ENCODE measurements at regions not wholly inside any gene's neighbourhood (a gene's known extent, or its start where the extent isn't known, plus 50 kb on each side); places are given as distances from the start of the nearest gene placed in this dataset.

DNA sequence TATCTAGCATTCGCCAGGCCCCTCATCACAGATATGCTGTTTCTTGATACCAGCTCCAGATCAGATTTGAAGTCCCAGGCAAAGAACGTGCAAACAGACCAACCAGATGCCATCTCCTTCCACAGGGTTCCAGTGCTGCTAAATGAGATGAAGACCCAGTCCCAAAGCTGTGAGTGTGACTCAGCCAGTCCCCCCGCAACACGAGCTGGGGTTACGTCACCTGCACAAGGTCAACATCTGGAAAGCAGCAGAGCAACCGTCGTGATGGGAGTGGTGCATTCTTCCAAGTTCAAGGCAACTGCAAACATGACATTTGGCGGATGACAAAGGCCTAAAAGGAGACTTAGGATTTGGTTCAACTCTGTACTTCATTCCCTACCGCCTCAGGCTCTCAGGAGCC, 69.6 kb upstream of the TIAM1 start:
- Mint-ChIP-seq H3K4me3 (no peak overlapping the region), H3K27ac (no peak overlapping the region), H3K36me3 (ENCODE audit: low read depth) (no peaks in the 10 kb centered on the region), H3K27me3 (no peaks in the 10 kb centered on the region), H3K4me1 (peaks cover 2% of the 10 kb centered on the region)
- H3K9me3 ChIP-seq (ENCODE audit: control insufficient read depth, low read length, poor library complexity, severe bottlenecking) = no peaks in the 10 kb centered on the region
- ATAC-seq (no peak), DNase-seq (no peak)

DNA sequence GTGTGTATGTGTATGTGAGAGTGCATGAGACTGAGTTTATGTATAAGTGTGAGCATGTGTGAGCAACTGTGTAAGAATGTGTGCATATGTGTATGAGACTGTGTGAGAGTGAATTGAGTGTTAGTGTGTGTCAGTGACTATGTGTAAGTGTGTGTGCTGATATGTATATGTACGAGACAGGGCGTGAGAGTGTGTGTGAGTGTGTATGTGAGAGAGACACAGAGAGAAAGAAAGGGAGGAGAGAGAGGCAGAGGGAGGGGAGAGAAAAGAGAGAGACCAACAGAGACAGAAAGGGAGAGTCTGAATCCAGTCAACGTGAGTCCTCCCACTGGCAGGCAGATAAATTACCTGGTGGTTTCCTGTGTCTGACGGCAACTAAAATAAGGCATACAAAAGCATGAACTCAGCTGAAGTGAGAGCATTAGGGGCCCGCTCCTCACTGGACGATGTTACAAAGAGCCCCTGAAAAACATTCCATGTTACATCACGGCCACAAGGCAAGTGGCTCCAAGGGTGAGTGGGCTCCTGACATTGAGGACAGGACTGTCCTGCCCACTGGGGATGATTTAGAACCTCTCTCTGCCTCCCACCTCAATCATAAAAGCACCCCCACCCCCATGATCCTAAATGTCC, 66.6 kb upstream of the TIAM1 start:
- Mint-ChIP-seq H3K27ac (no peak overlapping the region), H3K4me1 (peaks cover 2% of the 10 kb centered on the region), H3K36me3 (ENCODE audit: low read depth) (no peaks in the 10 kb centered on the region), H3K27me3 (no peaks in the 10 kb centered on the region), H3K4me3 (no peak overlapping the region)
- ATAC-seq = peak; percentile 72
- no peak for DNase-seq
- H3K9me3 ChIP-seq (ENCODE audit: control insufficient read depth, low read length, poor library complexity, severe bottlenecking) = no peaks in the 10 kb centered on the region

DNA sequence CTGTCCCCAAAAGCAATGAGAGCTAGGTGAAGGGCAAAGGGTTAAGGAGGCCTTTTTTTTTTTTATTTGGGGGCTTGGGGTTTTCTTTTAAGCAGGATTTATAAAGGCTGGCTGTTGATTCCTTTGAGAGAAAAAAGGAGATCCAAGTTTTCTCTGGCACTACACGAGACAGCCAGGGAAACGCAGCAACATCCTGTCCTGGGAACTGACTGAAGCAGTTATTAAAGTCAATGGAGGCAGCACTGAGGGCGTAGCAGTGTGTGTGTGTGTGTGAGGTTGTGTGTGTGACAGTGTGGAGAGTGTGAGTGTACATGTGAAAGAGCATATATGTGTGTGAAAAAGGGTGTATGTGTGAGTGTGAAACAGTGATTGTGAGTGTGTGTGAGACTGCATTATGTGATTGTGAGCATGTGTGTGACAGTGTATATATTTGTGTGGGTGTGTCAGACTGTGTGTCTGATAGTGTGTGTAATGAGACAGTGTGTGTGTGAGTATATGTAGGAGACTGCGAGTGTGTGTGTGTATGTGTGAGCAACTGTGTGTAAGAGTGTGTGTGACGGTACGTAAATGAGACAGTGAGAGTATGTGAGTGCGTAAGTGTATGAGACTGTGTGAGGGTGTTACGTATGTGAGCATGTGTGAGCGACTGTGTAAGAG, 65.9 kb upstream of the TIAM1 start:
- no peak overlapping the region for H3K4me3 Mint-ChIP-seq
- no peak overlapping the region for H3K27ac Mint-ChIP-seq
- no peaks in the 10 kb centered on the region for H3K36me3 Mint-ChIP-seq (ENCODE audit: low read depth)
- DNase-seq (no peak), ATAC-seq (no peak)
- no peaks in the 10 kb centered on the region for H3K27me3 Mint-ChIP-seq
- H3K4me1 Mint-ChIP-seq = peaks cover 2% of the 10 kb centered on the region
- H3K9me3 ChIP-seq (ENCODE audit: control insufficient read depth, low read length, poor library complexity, severe bottlenecking) = no peaks in the 10 kb centered on the region

DNA sequence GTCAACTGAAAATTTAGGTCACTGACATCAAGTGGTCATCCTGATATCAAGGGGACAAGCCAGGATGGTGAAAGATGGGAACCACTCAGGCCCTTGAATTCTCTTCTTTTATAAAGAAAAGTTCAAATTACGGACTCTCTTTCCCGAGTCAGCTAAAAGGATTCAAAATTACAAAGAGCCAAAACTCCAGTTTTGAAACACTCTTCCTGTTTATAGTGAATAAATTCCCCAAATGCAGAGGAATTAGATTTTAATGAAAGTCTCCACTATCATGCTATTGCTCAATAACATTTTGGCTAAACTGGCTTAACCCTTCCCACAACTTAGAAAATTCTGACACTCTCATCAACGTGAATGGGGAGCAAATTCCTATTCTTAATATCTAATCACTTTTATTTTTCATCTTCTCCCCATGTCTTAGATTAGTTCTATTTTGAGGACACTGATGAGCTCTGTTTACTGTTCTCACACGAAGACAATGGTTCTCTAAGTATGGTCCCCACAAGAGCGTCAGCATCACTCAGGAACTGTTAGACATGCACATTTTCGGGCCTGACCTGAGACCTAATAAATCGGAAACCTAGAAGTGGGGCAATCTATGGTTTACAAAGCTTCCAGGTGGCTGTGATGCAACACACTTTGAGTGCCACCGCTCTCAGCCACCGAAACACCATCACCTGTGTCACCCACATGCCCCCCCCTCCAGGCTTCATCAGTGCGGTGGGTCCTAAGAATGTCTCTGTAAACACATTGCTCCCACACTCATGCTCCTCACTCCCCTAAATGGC, 64.4 kb upstream of the TIAM1 start:
- H3K9me3 ChIP-seq (ENCODE audit: control insufficient read depth, low read length, poor library complexity, severe bottlenecking) = no peaks in the 10 kb centered on the region
- Mint-ChIP-seq H3K36me3 (ENCODE audit: low read depth) (no peaks in the 10 kb centered on the region), H3K4me1 (peaks cover 2% of the 10 kb centered on the region), H3K27me3 (no peaks in the 10 kb centered on the region), H3K4me3 (no peak overlapping the region), H3K27ac (peak overlapping the region; percentile 80)
- no peak for DNase-seq
- no peak for ATAC-seq

DNA sequence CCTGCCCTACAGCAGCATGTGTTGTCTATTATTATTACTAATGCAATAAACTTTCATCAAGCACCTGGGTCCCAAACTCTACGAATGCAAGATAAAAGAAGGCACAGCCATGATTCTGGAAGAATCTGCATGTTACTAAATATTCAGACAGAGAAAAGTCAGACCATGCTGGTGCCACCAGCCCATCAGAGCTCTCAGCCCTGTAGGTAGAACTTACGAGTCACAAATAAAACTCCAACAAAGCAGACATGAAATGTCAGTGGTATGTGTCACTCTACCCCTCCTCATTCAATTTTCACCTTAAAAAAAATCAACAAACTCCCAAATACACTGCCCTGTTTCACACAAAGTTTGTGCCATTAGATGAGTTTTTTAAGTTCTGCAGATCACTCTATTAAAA, 62.4 kb upstream of the TIAM1 start:
- Mint-ChIP-seq H3K4me1 (peaks cover 2% of the 10 kb centered on the region), H3K4me3 (no peak overlapping the region), H3K27ac (no peak overlapping the region), H3K36me3 (ENCODE audit: low read depth) (peaks cover 2% of the 10 kb centered on the region), H3K27me3 (no peaks in the 10 kb centered on the region)
- H3K9me3 ChIP-seq (ENCODE audit: control insufficient read depth, low read length, poor library complexity, severe bottlenecking) = no peaks in the 10 kb centered on the region
- ATAC-seq (no peak), DNase-seq (no peak)

DNA sequence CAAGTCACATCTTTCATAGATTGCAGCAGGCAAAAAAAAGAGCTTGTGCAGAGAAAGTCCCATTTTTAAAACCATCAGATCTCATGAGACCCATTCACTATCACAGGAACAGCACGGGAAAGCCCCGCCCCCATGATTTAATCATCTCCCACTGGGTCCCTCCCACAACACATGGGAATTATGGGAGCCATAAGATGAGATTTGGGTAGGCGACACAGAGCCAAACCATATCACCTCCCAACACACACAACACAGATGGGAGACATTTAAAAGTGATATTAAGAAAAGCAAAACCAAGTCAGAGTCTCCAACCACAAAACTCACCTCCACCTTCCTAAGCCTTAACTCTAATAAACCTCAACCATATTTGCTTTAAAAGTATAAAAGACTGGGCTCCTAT, 61.5 kb upstream of the TIAM1 start:
- peaks cover 2% of the 10 kb centered on the region for H3K4me1 Mint-ChIP-seq

DNA sequence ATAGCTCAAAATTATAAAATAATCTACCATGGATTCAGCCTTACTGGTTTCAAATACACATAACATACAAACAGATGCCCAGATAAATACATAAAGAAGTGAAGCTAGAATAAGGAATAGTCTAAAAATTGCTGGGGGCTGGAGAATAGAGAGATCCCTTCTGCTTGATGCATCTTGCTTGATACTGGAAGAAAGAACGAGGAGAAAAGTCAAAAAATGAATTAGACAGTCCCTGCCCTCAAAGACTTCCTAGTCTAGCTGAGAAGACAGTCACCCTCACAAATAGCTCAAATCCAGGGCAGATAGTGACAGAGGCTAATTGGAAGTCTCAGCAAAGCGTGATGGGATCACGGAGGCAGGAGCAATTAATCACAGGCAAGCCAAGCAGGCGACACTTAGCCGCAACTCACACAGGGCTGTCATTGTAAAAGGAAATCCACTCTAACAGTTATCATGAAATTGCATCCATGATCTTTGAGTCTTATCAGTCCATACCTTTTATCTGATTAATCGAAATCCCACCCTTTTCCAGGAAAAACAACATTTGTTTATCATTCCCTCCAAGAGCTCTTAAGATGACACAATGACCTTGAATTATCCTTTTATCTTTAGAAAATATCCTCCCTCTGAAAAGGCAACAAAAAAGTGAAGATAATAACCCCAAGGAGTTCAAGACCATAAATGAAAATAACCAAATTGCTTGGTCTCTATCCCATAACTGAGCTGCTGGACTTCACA, 59.7 kb upstream of the TIAM1 start:
- H3K4me1 Mint-ChIP-seq = peaks cover 8% of the 10 kb centered on the region
- no peak overlapping the region for H3K4me3 Mint-ChIP-seq
- H3K36me3 Mint-ChIP-seq (ENCODE audit: low read depth) = peaks cover 2% of the 10 kb centered on the region
- H3K27ac Mint-ChIP-seq = no peak overlapping the region
- ATAC-seq (no peak), DNase-seq (no peak)
- H3K9me3 ChIP-seq (ENCODE audit: control insufficient read depth, low read length, poor library complexity, severe bottlenecking) = no peaks in the 10 kb centered on the region
- no peaks in the 10 kb centered on the region for H3K27me3 Mint-ChIP-seq

More for the DNA sequence above, 61.5 kb upstream of the TIAM1 start:
- no peak for DNase-seq
- Mint-ChIP-seq H3K36me3 (ENCODE audit: low read depth) (peaks cover 2% of the 10 kb centered on the region), H3K27me3 (no peaks in the 10 kb centered on the region), H3K27ac (no peak overlapping the region), H3K4me3 (no peak overlapping the region)
- no peak for ATAC-seq
- H3K9me3 ChIP-seq (ENCODE audit: control insufficient read depth, low read length, poor library complexity, severe bottlenecking) = no peaks in the 10 kb centered on the region

DNA sequence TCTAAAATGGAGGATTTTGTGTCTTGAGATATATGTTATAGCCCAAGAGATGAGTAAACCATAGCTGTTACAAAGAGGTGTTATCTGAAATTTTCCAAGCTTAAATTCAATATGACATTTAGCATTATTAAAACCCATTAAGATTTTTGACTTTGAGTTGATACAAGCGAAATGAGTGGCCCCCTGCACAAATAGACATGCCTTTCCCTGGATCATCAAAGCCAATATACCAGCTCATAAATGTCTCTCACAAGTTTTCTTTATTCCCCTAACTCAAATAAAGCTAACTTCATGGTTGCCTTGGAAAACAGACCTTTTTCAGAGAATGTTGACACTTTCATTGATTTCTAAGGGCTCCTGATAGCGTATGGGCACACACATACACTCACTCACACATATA, 55.5 kb upstream of the TIAM1 start:
- peaks cover 2% of the 10 kb centered on the region for H3K36me3 Mint-ChIP-seq (ENCODE audit: low read depth)
- H3K4me1 Mint-ChIP-seq = peaks cover 27% of the 10 kb centered on the region
- H3K9me3 ChIP-seq (ENCODE audit: control insufficient read depth, low read length, poor library complexity, severe bottlenecking) = no peaks in the 10 kb centered on the region
- DNase-seq (no peak), ATAC-seq (no peak)
- no peak overlapping the region for H3K4me3 Mint-ChIP-seq
- H3K27me3 Mint-ChIP-seq = no peaks in the 10 kb centered on the region
- H3K27ac Mint-ChIP-seq = no peak overlapping the region

DNA sequence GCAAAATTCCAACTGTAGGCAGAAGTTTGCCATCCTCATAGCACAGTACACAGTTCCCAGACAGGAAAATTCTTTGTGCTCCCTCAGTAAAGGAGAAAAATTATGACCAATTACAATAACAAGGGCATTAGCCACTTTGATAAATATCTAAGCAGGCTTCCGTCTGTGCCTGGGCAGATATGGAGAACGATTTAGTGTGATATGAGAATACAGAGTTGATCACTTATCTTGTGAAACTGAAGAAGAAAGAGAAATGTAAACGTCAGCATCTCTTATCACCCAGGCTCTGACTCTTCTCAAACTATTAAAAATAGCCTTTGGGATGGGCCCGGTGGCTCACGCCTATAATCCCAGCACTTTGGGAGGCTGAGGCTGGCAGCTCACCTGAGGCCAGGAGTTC, 54.5 kb upstream of the TIAM1 start:
- H3K9me3 ChIP-seq (ENCODE audit: control insufficient read depth, low read length, poor library complexity, severe bottlenecking) = no peaks in the 10 kb centered on the region
- Mint-ChIP-seq H3K4me3 (peak overlapping the region; percentile 56), H3K4me1 (peaks cover 32% of the 10 kb centered on the region), H3K27me3 (no peaks in the 10 kb centered on the region), H3K36me3 (ENCODE audit: low read depth) (peaks cover 2% of the 10 kb centered on the region), H3K27ac (peak overlapping the region; percentile 81)
- DNase-seq = no peak
- ATAC-seq = no peak

DNA sequence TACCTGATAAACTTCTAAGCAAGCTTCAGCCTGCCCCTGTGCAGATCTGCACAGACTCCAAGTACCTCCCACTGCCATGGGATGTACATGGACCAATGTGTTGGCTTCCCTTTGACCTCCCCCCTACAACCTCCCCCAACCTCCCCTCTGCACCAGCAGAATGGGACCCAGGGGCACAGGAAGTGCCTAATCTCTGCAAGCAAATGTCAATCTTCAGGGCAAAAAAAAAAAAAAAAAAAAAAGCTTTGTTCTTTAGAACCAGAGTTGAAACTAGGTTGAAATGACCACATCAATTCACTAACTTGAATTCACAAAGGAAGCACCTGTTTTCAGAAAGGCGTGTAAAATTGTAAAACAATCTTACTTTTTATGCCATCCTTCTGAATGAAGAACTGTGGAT, 53.9 kb upstream of the TIAM1 start:
- Mint-ChIP-seq H3K36me3 (ENCODE audit: low read depth) (peaks cover 2% of the 10 kb centered on the region), H3K4me1 (peaks cover 34% of the 10 kb centered on the region), H3K27ac (peak overlapping the region; percentile 81), H3K4me3 (peak overlapping the region; percentile 56), H3K27me3 (no peaks in the 10 kb centered on the region)
- ATAC-seq = peak; percentile 85
- peak in 2 of 3 donors; percentile 8 to 11 for DNase-seq
- H3K9me3 ChIP-seq (ENCODE audit: control insufficient read depth, low read length, poor library complexity, severe bottlenecking) = no peaks in the 10 kb centered on the region

DNA sequence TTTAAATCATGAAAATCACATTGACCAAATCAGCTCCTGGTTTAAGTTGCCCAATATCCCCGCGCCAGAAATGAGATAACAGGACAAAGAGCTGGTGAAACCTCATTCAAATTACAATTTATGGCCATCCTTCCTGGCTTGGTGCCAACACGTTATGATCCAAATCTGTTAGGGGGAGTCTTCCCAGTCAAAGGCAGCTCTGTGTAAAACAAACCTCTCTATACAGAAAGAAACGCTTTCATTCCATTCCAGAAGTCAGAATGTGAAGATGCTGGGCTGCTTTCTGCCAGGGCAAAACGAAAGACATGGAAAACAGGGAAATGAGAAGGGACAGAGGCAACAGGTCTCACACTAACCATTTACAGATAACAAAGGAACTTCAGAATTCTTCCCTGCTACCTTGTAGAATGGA, 53.5 kb upstream of the TIAM1 start:
- Mint-ChIP-seq H3K27ac (peak overlapping the region; percentile 81), H3K36me3 (ENCODE audit: low read depth) (peaks cover 2% of the 10 kb centered on the region), H3K4me1 (peaks cover 34% of the 10 kb centered on the region), H3K27me3 (no peaks in the 10 kb centered on the region), H3K4me3 (peak overlapping the region; percentile 56)
- H3K9me3 ChIP-seq (ENCODE audit: control insufficient read depth, low read length, poor library complexity, severe bottlenecking) = no peaks in the 10 kb centered on the region
- ATAC-seq = no peak
- DNase-seq = no peak

DNA sequence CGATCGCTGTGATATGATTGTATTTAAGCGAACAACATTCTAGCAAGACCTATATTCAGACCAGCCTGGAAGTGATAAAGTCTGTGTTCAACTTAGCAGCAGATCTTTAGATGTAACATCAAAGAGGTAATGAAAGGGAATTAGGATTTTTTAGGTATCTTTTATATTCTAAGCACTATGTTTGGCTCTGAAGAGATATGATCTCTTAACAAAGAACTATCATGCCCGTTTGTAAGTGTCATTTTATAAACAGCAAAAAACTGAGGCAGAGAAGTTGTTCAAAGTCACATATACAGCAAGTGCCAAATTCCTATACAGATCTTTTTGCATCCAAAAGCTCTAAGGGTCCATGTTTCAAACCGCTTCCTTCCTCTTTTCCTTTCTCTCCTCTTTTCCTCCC, 53.0 kb upstream of the TIAM1 start:
- no peaks in the 10 kb centered on the region for H3K36me3 Mint-ChIP-seq (ENCODE audit: low read depth)
- DNase-seq (no peak), ATAC-seq (no peak)
- no peaks in the 10 kb centered on the region for H3K27me3 Mint-ChIP-seq
- H3K4me3 Mint-ChIP-seq = no peak overlapping the region
- no peaks in the 10 kb centered on the region for H3K9me3 ChIP-seq (ENCODE audit: control insufficient read depth, low read length, poor library complexity, severe bottlenecking)
- peaks cover 34% of the 10 kb centered on the region for H3K4me1 Mint-ChIP-seq
- peak overlapping the region; percentile 81 for H3K27ac Mint-ChIP-seq

DNA sequence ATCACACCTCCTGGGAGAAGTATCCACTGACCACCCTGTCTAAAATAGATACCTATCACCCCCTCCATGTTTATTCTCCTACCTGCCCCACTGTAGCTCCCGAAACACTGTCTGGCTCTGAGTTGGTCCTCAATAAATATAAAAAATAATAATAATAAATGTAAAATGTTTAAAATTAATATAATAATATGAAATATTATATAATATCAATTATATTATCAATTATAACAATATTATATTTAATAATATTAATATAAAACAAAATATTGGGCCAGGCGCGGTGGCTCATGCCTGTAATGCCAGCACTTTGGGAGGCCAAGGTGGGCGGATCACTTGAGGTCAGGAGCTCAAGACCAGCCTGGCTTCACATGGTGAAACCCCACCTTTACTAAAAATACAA, 52.3 kb upstream of the TIAM1 start:
- Mint-ChIP-seq H3K4me1 (peaks cover 34% of the 10 kb centered on the region), H3K4me3 (no peak overlapping the region), H3K27me3 (no peaks in the 10 kb centered on the region), H3K27ac (no peak overlapping the region), H3K36me3 (ENCODE audit: low read depth) (no peaks in the 10 kb centered on the region)
- no peak for ATAC-seq
- no peaks in the 10 kb centered on the region for H3K9me3 ChIP-seq (ENCODE audit: control insufficient read depth, low read length, poor library complexity, severe bottlenecking)
- no peak for DNase-seq

Data from T-helper 17 cell (primary cell).